Lower leg skin (tissue), 3 donors: ENCODE measurements at regions not wholly inside any gene's neighbourhood (a gene's known extent, or its start where the extent isn't known, plus 50 kb on each side); places are given as distances from the start of the nearest gene placed in this dataset.

Experiments
- POLR2A ChIP-seq, 2 donors: fragments of 450-650 bp; IDR thresholded peaks; one replicate each; pipeline ENCODE4 v1.6.1; 2016 to 2017; ENCODE audit warnings: antibody characterized with exemption in 2 of 2, mild to moderate bottlenecking in 1 of 2, moderate library complexity in 1 of 2
- TF ChIP-seq, protein P1 (sequence below), 3 donors: fragments of 450-650 bp; IDR thresholded peaks; one replicate each; pipeline ENCODE4 v1.5.1; 2016; ENCODE audit warnings: antibody characterized with exemption in 3 of 3, mild to moderate bottlenecking in 3 of 3, moderate library complexity in 2 of 3

DNA sequence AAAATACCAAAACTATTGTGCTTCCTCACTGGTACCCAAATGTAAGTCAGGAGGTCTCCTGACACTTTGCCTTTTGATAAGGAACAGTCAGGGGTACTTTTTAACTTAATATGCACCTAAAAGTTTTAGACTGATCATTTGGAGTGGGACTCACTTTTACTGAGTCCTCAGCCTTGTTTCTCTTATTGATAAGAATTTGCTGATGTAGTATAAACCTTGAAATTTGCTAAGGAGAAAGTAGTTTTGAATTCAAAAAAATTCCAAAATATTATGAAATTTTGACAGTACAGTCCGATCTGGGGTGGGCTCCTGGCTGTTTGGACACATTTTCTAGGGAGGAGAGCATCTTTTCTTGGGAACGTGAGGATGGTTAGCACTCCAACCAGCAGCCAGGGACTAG lies 91.4 kb upstream of the GATB start:
- TF ChIP-seq, protein P1, sequence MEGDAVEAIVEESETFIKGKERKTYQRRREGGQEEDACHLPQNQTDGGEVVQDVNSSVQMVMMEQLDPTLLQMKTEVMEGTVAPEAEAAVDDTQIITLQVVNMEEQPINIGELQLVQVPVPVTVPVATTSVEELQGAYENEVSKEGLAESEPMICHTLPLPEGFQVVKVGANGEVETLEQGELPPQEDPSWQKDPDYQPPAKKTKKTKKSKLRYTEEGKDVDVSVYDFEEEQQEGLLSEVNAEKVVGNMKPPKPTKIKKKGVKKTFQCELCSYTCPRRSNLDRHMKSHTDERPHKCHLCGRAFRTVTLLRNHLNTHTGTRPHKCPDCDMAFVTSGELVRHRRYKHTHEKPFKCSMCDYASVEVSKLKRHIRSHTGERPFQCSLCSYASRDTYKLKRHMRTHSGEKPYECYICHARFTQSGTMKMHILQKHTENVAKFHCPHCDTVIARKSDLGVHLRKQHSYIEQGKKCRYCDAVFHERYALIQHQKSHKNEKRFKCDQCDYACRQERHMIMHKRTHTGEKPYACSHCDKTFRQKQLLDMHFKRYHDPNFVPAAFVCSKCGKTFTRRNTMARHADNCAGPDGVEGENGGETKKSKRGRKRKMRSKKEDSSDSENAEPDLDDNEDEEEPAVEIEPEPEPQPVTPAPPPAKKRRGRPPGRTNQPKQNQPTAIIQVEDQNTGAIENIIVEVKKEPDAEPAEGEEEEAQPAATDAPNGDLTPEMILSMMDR (IDR thresholded peaks at IDR 0.05) = no peak
- TF ChIP-seq POLR2A (IDR thresholded peaks at IDR 0.05) = no peak
